SH-SY5Y (cell line): ENCODE measurements at regions not wholly inside any gene's neighbourhood (a gene's known extent, or its start where the extent isn't known, plus 50 kb on each side); places are given as distances from the start of the nearest gene placed in this dataset.

Experiments used
- GATA2 ChIP-seq: IDR thresholded peaks from 2 replicates; pipeline ENCODE4 v1.6.1; 2011; ENCODE audit warnings: mild to moderate bottlenecking, low read depth, low read length
- GATA3 ChIP-seq: IDR thresholded peaks from 2 replicates; pipeline ENCODE4 v1.6.1; 2011; ENCODE audit warnings: low read depth, mild to moderate bottlenecking, low read length, moderate library complexity

DNA sequence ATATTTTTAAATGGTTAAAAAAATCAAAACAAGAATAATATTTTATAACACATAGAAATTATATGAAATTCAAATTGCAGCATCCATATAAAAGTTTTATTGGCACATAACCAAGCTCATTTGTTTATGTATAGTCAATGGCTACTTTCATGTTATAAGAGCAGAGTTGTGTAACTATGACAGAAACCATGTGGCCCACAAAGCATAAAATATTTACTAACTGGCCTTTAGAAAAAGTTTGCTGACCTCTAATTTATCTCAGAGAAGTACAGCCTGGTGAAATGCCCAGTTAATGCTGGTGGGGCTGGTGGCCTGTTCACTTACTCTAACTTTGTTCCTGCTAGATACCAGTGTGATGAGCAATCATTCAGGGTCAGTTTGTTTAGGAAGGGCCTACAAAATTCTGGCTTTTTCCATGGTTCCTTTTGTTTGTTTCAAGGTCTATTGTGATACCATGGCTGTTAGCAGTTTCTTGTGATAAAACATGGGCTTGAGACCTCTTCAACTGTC, 104.6 kb downstream of the PPP1R2C start:
- TF ChIP-seq GATA3: no peak
- no peak for TF ChIP-seq GATA2
